ENCODE measurements at regions not wholly inside any gene's neighbourhood (a gene's known extent, or its start where the extent isn't known, plus 50 kb on each side); places are given as distances from the start of the nearest gene placed in this dataset.

- Histone ChIP-seq H3K9me3 (ENCODE audit: control insufficient read depth, low read length) (no peaks in the 10 kb centered on the region), H2AFZ (no peak overlapping the region), H3K4me3 (ENCODE audit: low read depth, low read length) (no peak overlapping the region), H3K36me3 (ENCODE audit: control insufficient read depth, insufficient read depth, low read length) (no peaks in the 10 kb centered on the region), H3K79me2 (no peaks in the 10 kb centered on the region), H3K27ac (no peak overlapping the region), H3K4me1 (no peaks in the 10 kb centered on the region), H3K27me3 (ENCODE audit: control insufficient read depth, insufficient read depth, low read length) (no peaks in the 10 kb centered on the region), H3K9ac (no peak overlapping the region), H3K4me2 (ENCODE audit: low read length) (no peak overlapping the region)
- TF ChIP-seq CTCF (IDR thresholded peaks at IDR 0.05) = no peak
Measured at GRCh38 chr2:7744827-7745226, 827.6 kb downstream of the RNF144A start.

GRCh38 chr2:7745369-7745768, 828.2 kb downstream of the RNF144A start:
- H3K4me2 ChIP-seq (ENCODE audit: low read length) = no peak overlapping the region
- no peaks in the 10 kb centered on the region for H3K27me3 ChIP-seq (ENCODE audit: control insufficient read depth, insufficient read depth, low read length)
- no peak overlapping the region for H2AFZ ChIP-seq
- H3K27ac ChIP-seq = no peak overlapping the region
- TF ChIP-seq CTCF (IDR thresholded peaks at IDR 0.05) = no peak
- H3K9ac ChIP-seq = no peak overlapping the region
- no peaks in the 10 kb centered on the region for H3K9me3 ChIP-seq (ENCODE audit: control insufficient read depth, low read length)
- H3K4me3 ChIP-seq (ENCODE audit: low read depth, low read length) = no peak overlapping the region
- no peaks in the 10 kb centered on the region for H3K36me3 ChIP-seq (ENCODE audit: control insufficient read depth, insufficient read depth, low read length)
- H3K4me1 ChIP-seq = no peaks in the 10 kb centered on the region
- H3K79me2 ChIP-seq = no peaks in the 10 kb centered on the region

- H3K9me3 ChIP-seq (ENCODE audit: control insufficient read depth, low read length) = no peaks in the 10 kb centered on the region
- H3K79me2 ChIP-seq = no peaks in the 10 kb centered on the region
- H3K27me3 ChIP-seq (ENCODE audit: control insufficient read depth, insufficient read depth, low read length) = no peaks in the 10 kb centered on the region
- no peak overlapping the region for H3K4me2 ChIP-seq (ENCODE audit: low read length)
- no peak for TF ChIP-seq CTCF (IDR thresholded peaks at IDR 0.05)
- H3K36me3 ChIP-seq (ENCODE audit: control insufficient read depth, insufficient read depth, low read length) = no peaks in the 10 kb centered on the region
- no peak overlapping the region for H3K27ac ChIP-seq
- H3K4me1 ChIP-seq = no peaks in the 10 kb centered on the region
- H2AFZ ChIP-seq = no peak overlapping the region
- H3K4me3 ChIP-seq (ENCODE audit: low read depth, low read length) = no peak overlapping the region
- no peak overlapping the region for H3K9ac ChIP-seq
Measured at GRCh38 chr2:7748717-7749415, 831.7 kb downstream of the RNF144A start.

- no peaks in the 10 kb centered on the region for H3K4me1 ChIP-seq
- no peaks in the 10 kb centered on the region for H3K9me3 ChIP-seq (ENCODE audit: control insufficient read depth, low read length)
- no peaks in the 10 kb centered on the region for H3K27me3 ChIP-seq (ENCODE audit: control insufficient read depth, insufficient read depth, low read length)
- no peak overlapping the region for H3K4me3 ChIP-seq (ENCODE audit: low read depth, low read length)
- H3K27ac ChIP-seq = no peak overlapping the region
- H2AFZ ChIP-seq = no peak overlapping the region
- H3K79me2 ChIP-seq = no peaks in the 10 kb centered on the region
- H3K36me3 ChIP-seq (ENCODE audit: control insufficient read depth, insufficient read depth, low read length) = no peaks in the 10 kb centered on the region
- no peak overlapping the region for H3K9ac ChIP-seq
- no peak for TF ChIP-seq CTCF (IDR thresholded peaks at IDR 0.05)
- H3K4me2 ChIP-seq (ENCODE audit: low read length) = no peak overlapping the region
Measured at GRCh38 chr2:7749895-7750559, 832.8 kb downstream of the RNF144A start.

GRCh38 chr2:7752291-7752690, 835.1 kb downstream of the RNF144A start:
- Histone ChIP-seq H3K27ac (no peak overlapping the region), H3K36me3 (ENCODE audit: control insufficient read depth, insufficient read depth, low read length) (no peaks in the 10 kb centered on the region), H3K4me2 (ENCODE audit: low read length) (no peak overlapping the region), H3K9me3 (ENCODE audit: control insufficient read depth, low read length) (no peaks in the 10 kb centered on the region), H3K27me3 (ENCODE audit: control insufficient read depth, insufficient read depth, low read length) (no peaks in the 10 kb centered on the region), H2AFZ (no peak overlapping the region), H3K4me3 (ENCODE audit: low read depth, low read length) (no peak overlapping the region), H3K79me2 (no peaks in the 10 kb centered on the region), H3K4me1 (no peaks in the 10 kb centered on the region), H3K9ac (no peak overlapping the region)
- no peak for TF ChIP-seq CTCF (IDR thresholded peaks at IDR 0.05)

Measured in parathyroid adenoma (tissue), 2 donors.